Progenitor cell of endocrine pancreas (in vitro differentiated cells): ENCODE measurements at regions not wholly inside any gene's neighbourhood (a gene's known extent, or its start where the extent isn't known, plus 50 kb on each side); places are given as distances from the start of the nearest gene placed in this dataset.

Experiments
- DNase-seq: peaks from one replicate; pipeline ENCODE4 v3.0.0; 2021; ENCODE audit warnings: low spot score; ENCODE audit not compliant: unreplicated experiment
- H3K27ac Mint-ChIP-seq: 2 replicates; pipeline ENCODE4 v1.8.0; 2021; ENCODE audit warnings: mild to moderate bottlenecking, moderate library complexity, mixed read lengths
- H3K27me3 Mint-ChIP-seq: 2 replicates; pipeline ENCODE4 v1.8.0; 2021; ENCODE audit warnings: mixed read lengths
- H3K36me3 Mint-ChIP-seq: 2 replicates; pipeline ENCODE4 v1.8.0; 2022; ENCODE audit warnings: mixed read lengths; ENCODE audit not compliant: insufficient read depth
- H3K4me1 Mint-ChIP-seq: 2 replicates; pipeline ENCODE4 v1.8.0; 2021; ENCODE audit warnings: low read depth, mixed read lengths
- H3K4me3 Mint-ChIP-seq: 2 replicates; pipeline ENCODE4 v1.8.0; 2021; ENCODE audit warnings: low read depth, mild to moderate bottlenecking, moderate library complexity, mixed read lengths
- H3K9me3 Mint-ChIP-seq: 2 replicates; pipeline ENCODE4 v1.8.0; 2021; ENCODE audit warnings: low read depth, mixed read lengths
- CTCF ChIP-seq: fragments of 200-600 bp; sonication (generic); IDR thresholded peaks from one replicate; pipeline ENCODE4 v1.5.0; 2021; ENCODE audit warnings: antibody characterized with exemption, mild to moderate bottlenecking; ENCODE audit not compliant: unreplicated experiment

- H3K27ac Mint-ChIP-seq: no peak overlapping the region
- H3K36me3 Mint-ChIP-seq: peaks cover 12% of the 10 kb centered on the region
- no peak for TF ChIP-seq CTCF
- peaks cover 34% of the 10 kb centered on the region for H3K9me3 Mint-ChIP-seq
- H3K4me1 Mint-ChIP-seq: peaks cover 40% of the 10 kb centered on the region
- no peak for DNase-seq
- no peaks in the 10 kb centered on the region for H3K27me3 Mint-ChIP-seq
- H3K4me3 Mint-ChIP-seq: no peak overlapping the region
Observed at GRCh38 chr12:19778172-19778571, 338.9 kb downstream of the AEBP2 start.

GRCh38 chr12:19778797-19779196 lies 339.5 kb downstream of the AEBP2 start:
- DNase-seq: no peak
- peaks cover 44% of the 10 kb centered on the region for H3K4me1 Mint-ChIP-seq
- peak; percentile 24 for TF ChIP-seq CTCF
- H3K27ac Mint-ChIP-seq: peak overlapping the region; percentile 26
- no peaks in the 10 kb centered on the region for H3K27me3 Mint-ChIP-seq
- peaks cover 34% of the 10 kb centered on the region for H3K9me3 Mint-ChIP-seq
- H3K4me3 Mint-ChIP-seq: no peak overlapping the region
- peaks cover 12% of the 10 kb centered on the region for H3K36me3 Mint-ChIP-seq

GRCh38 chr12:19779395-19780056 lies 340.2 kb downstream of the AEBP2 start:
- peak overlapping the region; percentile 14 for H3K4me3 Mint-ChIP-seq
- peak overlapping the region; percentile 26 for H3K27ac Mint-ChIP-seq
- no peaks in the 10 kb centered on the region for H3K27me3 Mint-ChIP-seq
- H3K4me1 Mint-ChIP-seq: peaks cover 45% of the 10 kb centered on the region
- peak; percentile 7 for TF ChIP-seq CTCF
- H3K36me3 Mint-ChIP-seq: peaks cover 12% of the 10 kb centered on the region
- peak; percentile 44 for DNase-seq
- peaks cover 32% of the 10 kb centered on the region for H3K9me3 Mint-ChIP-seq

GRCh38 chr12:19780460-19780859 lies 341.2 kb downstream of the AEBP2 start:
- Mint-ChIP-seq H3K9me3 (peaks cover 28% of the 10 kb centered on the region), H3K27me3 (no peaks in the 10 kb centered on the region), H3K36me3 (peaks cover 14% of the 10 kb centered on the region), H3K4me1 (peaks cover 45% of the 10 kb centered on the region), H3K27ac (peak overlapping the region; percentile 19), H3K4me3 (no peak overlapping the region)
- TF ChIP-seq CTCF: no peak
- DNase-seq: no peak

- Mint-ChIP-seq H3K4me3 (peak overlapping the region; percentile 58), H3K27ac (peak overlapping the region; percentile 93), H3K27me3 (no peaks in the 10 kb centered on the region), H3K4me1 (peaks cover 37% of the 10 kb centered on the region), H3K36me3 (peaks cover 11% of the 10 kb centered on the region), H3K9me3 (peaks cover 32% of the 10 kb centered on the region)
- no peak for TF ChIP-seq CTCF
- no peak for DNase-seq
Observed at GRCh38 chr12:19783547-19784444, 344.5 kb downstream of the AEBP2 start.
